Lower leg skin (tissue), 4 donors: ENCODE measurements at regions not wholly inside any gene's neighbourhood (a gene's known extent, or its start where the extent isn't known, plus 50 kb on each side); places are given as distances from the start of the nearest gene placed in this dataset.

ENCODE experiments used
- DNase-seq, 2 donors: peaks; one replicate each; pipeline ENCODE4 v3.0.0-alpha.2; 2019; ENCODE audit warnings: low spot score in 2 of 2
- H3K4me3 ChIP-seq: fragments of 200-600 bp; sonication (generic); 2 replicates; pipeline ENCODE4 v1.5.1; 2017; ENCODE audit warnings: mild to moderate bottlenecking, low read depth; ENCODE audit not compliant: poor library complexity, severe bottlenecking
- CTCF ChIP-seq, 3 donors: fragments of 450-650 bp; IDR thresholded peaks; one replicate each; pipeline ENCODE4 v1.5.1; 2016; ENCODE audit warnings: antibody characterized with exemption in 3 of 3, mild to moderate bottlenecking in 3 of 3, moderate library complexity in 2 of 3
- POLR2A ChIP-seq, 2 donors: fragments of 450-650 bp; IDR thresholded peaks; one replicate each; pipeline ENCODE4 v1.6.1; 2016 to 2017; ENCODE audit warnings: antibody characterized with exemption in 2 of 2, mild to moderate bottlenecking in 1 of 2, moderate library complexity in 1 of 2
- WGBS, 2 donors: methylation state at CpG; one replicate each; pipeline ENCODE4 v1.1.5; 2018; 5-methylcytosine and 5-hydroxymethylcytosine counted together
- intact Hi-C: fragments of 100-400 bp; cut with DNase I; formaldehyde crosslinking; loops from one replicate; pipeline ENCODE4 v1.15.0; 2023; ENCODE audit warnings: low total_unique reads

- DNase-seq = no peak
- 67 to 81% methylated on average over 3 of the region's 3 CpGs for WGBS, 2 donors
- intact Hi-C loops = no loop called here
- no peak overlapping the region for H3K4me3 ChIP-seq
- TF ChIP-seq CTCF (IDR thresholded peaks at IDR 0.05) (no peak), POLR2A (IDR thresholded peaks at IDR 0.05) (no peak)
Measured at GRCh38 chr12:83386527-83387264, 700.0 kb downstream of the TMTC2 start.

GRCh38 chr12:83378186-83378727 is 691.6 kb downstream of the TMTC2 start:
- WGBS, 2 donors = 89 to 90% methylated on average over 1 of the region's 1 CpG

GRCh38 chr12:83365317-83365716 is 678.6 kb downstream of the TMTC2 start:
- DNase-seq = no peak
- intact Hi-C loops = no loop called here
- 84% methylated on average over 5 of the region's 5 CpGs for WGBS, 2 donors
- TF ChIP-seq CTCF (IDR thresholded peaks at IDR 0.05) (no peak), POLR2A (IDR thresholded peaks at IDR 0.05) (no peak)
- H3K4me3 ChIP-seq = no peak overlapping the region

More at GRCh38 chr12:83378186-83378727, 691.6 kb downstream of the TMTC2 start:
- no peak for DNase-seq
- intact Hi-C loops = no loop called here
- no peak overlapping the region for H3K4me3 ChIP-seq
- no peak for TF ChIP-seq POLR2A (IDR thresholded peaks at IDR 0.05)
- no peak for TF ChIP-seq CTCF (IDR thresholded peaks at IDR 0.05)

- TF ChIP-seq CTCF (IDR thresholded peaks at IDR 0.05) (no peak), POLR2A (IDR thresholded peaks at IDR 0.05) (no peak)
- no peak for DNase-seq
- no peak overlapping the region for H3K4me3 ChIP-seq
- 66 to 74% methylated on average over 2 of the region's 2 CpGs for WGBS, 2 donors
- intact Hi-C loops = no loop called here
Measured at GRCh38 chr12:83361475-83361874, 674.8 kb downstream of the TMTC2 start.

GRCh38 chr12:83361071-83361470 is 674.4 kb downstream of the TMTC2 start:
- DNase-seq = no peak
- H3K4me3 ChIP-seq = no peak overlapping the region
- TF ChIP-seq POLR2A (IDR thresholded peaks at IDR 0.05) = no peak
- TF ChIP-seq CTCF (IDR thresholded peaks at IDR 0.05) = no peak
- intact Hi-C loops = no loop called here
